ENCODE measurements at regions not wholly inside any gene's neighbourhood (a gene's known extent, or its start where the extent isn't known, plus 50 kb on each side); places are given as distances from the start of the nearest gene placed in this dataset.

- H3K9me3 ChIP-seq (ENCODE audit: insufficient read depth, low read depth), result no peaks in the 10 kb centered on the region
- no peak overlapping the region for H3K4me2 ChIP-seq
- POLR2A ChIA-PET (ENCODE audit: unreplicated experiment), result no interaction called here
- H3K27me3 ChIP-seq (ENCODE audit: insufficient read depth, low read depth), result no peaks in the 10 kb centered on the region
- intact Hi-C loops (cut with micrococcal nuclease; ENCODE audit: unreplicated experiment), result no loop called here
- no peaks in the 10 kb centered on the region for H4K20me1 ChIP-seq (ENCODE audit: insufficient read depth)
- CTCF ChIA-PET, result no interaction called here
- no peaks in the 10 kb centered on the region for H3K9me2 ChIP-seq (ENCODE audit: insufficient read depth)
- peak in 1 of 2 experiments; percentile 54 for DNase-seq
- H3K4me1 ChIP-seq (replicated peaks; ENCODE audit: insufficient read depth), result no peaks in the 10 kb centered on the region
- no peak overlapping the region for H3K27ac ChIP-seq
- TF ChIP-seq CTCF (conservative IDR thresholded peaks at IDR 0.05), result no peak
- no peak for TF ChIP-seq EZH2 (IDR thresholded peaks at IDR 0.05; ENCODE audit: low read depth)
- H3K4me3 ChIP-seq, result no peak overlapping the region
- no peak overlapping the region for H2AFZ ChIP-seq
- H3K36me3 ChIP-seq (ENCODE audit: low read depth), result no peaks in the 10 kb centered on the region
- no TSS peak for BruUV-seq (replicated peaks)
- no peaks in the 10 kb centered on the region for H3F3A ChIP-seq (ENCODE audit: insufficient read depth, low read depth)
- no peaks in the 10 kb centered on the region for H3K79me2 ChIP-seq (ENCODE audit: low read depth)
These were observed 177.8 kb downstream of the RPS29 start for GRCh38 chr14:49408187-49408933.

- Histone ChIP-seq H3K4me1 (replicated peaks; ENCODE audit: insufficient read depth) (no peaks in the 10 kb centered on the region), H3K27me3 (ENCODE audit: insufficient read depth, low read depth) (no peaks in the 10 kb centered on the region), H3K9me3 (ENCODE audit: insufficient read depth, low read depth) (no peaks in the 10 kb centered on the region), H3K36me3 (ENCODE audit: low read depth) (no peaks in the 10 kb centered on the region), H3K79me2 (ENCODE audit: low read depth) (no peaks in the 10 kb centered on the region), H3K27ac (no peak overlapping the region), H4K20me1 (ENCODE audit: insufficient read depth) (no peaks in the 10 kb centered on the region), H3F3A (ENCODE audit: insufficient read depth, low read depth) (no peaks in the 10 kb centered on the region), H2AFZ (no peak overlapping the region), H3K4me3 (no peak overlapping the region), H3K9me2 (ENCODE audit: insufficient read depth) (no peaks in the 10 kb centered on the region), H3K4me2 (no peak overlapping the region)
- no peak for TF ChIP-seq EZH2 (IDR thresholded peaks at IDR 0.05; ENCODE audit: low read depth)
- no peak for TF ChIP-seq CTCF (conservative IDR thresholded peaks at IDR 0.05)
- intact Hi-C loops (cut with micrococcal nuclease; ENCODE audit: unreplicated experiment), result no loop called here
- POLR2A ChIA-PET (ENCODE audit: unreplicated experiment), result no interaction called here
- DNase-seq, result peak in 1 of 2 experiments; percentile 81
- CTCF ChIA-PET, result no interaction called here
- no TSS peak for BruUV-seq (replicated peaks)
These were observed 180.9 kb downstream of the RPS29 start for GRCh38 chr14:49405291-49405690.

- Histone ChIP-seq H3K4me3 (no peak overlapping the region), H3F3A (ENCODE audit: insufficient read depth, low read depth) (no peaks in the 10 kb centered on the region), H3K79me2 (ENCODE audit: low read depth) (no peaks in the 10 kb centered on the region), H4K20me1 (ENCODE audit: insufficient read depth) (no peaks in the 10 kb centered on the region), H3K27me3 (ENCODE audit: insufficient read depth, low read depth) (no peaks in the 10 kb centered on the region), H3K4me1 (replicated peaks; ENCODE audit: insufficient read depth) (no peaks in the 10 kb centered on the region), H3K36me3 (ENCODE audit: low read depth) (no peaks in the 10 kb centered on the region), H2AFZ (no peak overlapping the region), H3K9me3 (ENCODE audit: insufficient read depth, low read depth) (no peaks in the 10 kb centered on the region), H3K27ac (no peak overlapping the region), H3K9me2 (ENCODE audit: insufficient read depth) (no peaks in the 10 kb centered on the region), H3K4me2 (no peak overlapping the region)
- ChIA-PET CTCF (no interaction called here), POLR2A (ENCODE audit: unreplicated experiment) (no interaction called here)
- DNase-seq, result no peak
- intact Hi-C loops (cut with micrococcal nuclease; ENCODE audit: unreplicated experiment), result no loop called here
- BruUV-seq (replicated peaks), result no TSS peak
- TF ChIP-seq EZH2 (IDR thresholded peaks at IDR 0.05; ENCODE audit: low read depth), result no peak
- TF ChIP-seq CTCF (conservative IDR thresholded peaks at IDR 0.05), result no peak
These were observed 184.8 kb downstream of the RPS29 start for GRCh38 chr14:49401373-49401772.

All from PC-9 (cell line).